Fibroblast of villous mesenchyme (primary cell): ENCODE measurements at regions not wholly inside any gene's neighbourhood (a gene's known extent, or its start where the extent isn't known, plus 50 kb on each side); places are given as distances from the start of the nearest gene placed in this dataset.

Source experiments
- DNase-seq: peaks from one replicate; pipeline ENCODE4 v3.0.0-alpha.2; 2010; ENCODE audit warnings: low read depth
- H3K4me3 ChIP-seq: 2 replicates; pipeline ENCODE4 v1.5.1; 2011; ENCODE audit warnings: low read depth, mild to moderate bottlenecking, low read length
- TF ChIP-seq, protein P1 (sequence below): IDR thresholded peaks from 2 replicates; pipeline ENCODE4 v1.5.1; 2012; ENCODE audit warnings: low read depth, mild to moderate bottlenecking, low read length; ENCODE audit not compliant: insufficient read depth

DNA sequence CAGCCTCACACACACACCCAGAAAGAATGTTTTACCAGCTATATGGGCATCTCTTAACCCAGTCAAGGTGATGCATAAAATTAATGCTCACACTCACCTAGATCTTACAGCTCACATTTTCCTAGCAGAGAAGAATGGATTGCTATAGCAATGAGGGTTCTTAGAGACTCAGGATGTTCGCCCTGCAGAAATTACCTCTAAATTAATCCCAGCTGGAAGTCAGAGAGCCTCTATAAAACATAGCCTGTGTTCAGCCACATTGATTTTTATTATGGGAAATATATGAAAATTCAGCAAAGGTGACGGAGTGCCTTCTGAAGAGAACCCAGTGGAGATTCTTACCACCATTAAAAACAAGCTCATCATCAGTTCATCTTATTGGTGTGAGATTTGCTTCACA lies 528.3 kb upstream of the ZFP42 start:
- TF ChIP-seq, protein P1, sequence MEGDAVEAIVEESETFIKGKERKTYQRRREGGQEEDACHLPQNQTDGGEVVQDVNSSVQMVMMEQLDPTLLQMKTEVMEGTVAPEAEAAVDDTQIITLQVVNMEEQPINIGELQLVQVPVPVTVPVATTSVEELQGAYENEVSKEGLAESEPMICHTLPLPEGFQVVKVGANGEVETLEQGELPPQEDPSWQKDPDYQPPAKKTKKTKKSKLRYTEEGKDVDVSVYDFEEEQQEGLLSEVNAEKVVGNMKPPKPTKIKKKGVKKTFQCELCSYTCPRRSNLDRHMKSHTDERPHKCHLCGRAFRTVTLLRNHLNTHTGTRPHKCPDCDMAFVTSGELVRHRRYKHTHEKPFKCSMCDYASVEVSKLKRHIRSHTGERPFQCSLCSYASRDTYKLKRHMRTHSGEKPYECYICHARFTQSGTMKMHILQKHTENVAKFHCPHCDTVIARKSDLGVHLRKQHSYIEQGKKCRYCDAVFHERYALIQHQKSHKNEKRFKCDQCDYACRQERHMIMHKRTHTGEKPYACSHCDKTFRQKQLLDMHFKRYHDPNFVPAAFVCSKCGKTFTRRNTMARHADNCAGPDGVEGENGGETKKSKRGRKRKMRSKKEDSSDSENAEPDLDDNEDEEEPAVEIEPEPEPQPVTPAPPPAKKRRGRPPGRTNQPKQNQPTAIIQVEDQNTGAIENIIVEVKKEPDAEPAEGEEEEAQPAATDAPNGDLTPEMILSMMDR, result no peak
- H3K4me3 ChIP-seq, result no peak overlapping the region
- DNase-seq, result no peak

GRCh38 chr4:187469627-187470026 lies 525.9 kb upstream of the ZFP42 start:
- TF ChIP-seq, protein P1, result no peak
- no peak overlapping the region for H3K4me3 ChIP-seq
- DNase-seq, result no peak

DNA sequence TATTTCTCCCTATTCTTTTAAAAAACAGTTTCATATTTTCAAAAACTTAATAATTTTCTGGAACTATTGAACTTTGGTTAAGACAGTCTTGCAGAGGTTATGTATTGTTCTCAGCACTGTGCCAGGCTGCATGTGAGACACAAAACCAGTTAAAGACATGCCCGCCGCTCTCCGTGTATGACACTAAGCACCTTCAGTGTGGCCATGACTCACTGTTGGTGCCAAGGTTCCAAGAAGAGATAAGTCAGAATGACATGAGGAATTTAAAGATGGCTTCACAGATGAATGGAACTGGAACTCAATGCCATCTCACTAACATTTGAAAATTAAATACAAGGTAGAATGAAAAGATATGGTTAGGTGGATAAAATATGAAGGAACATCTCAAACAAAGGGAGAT lies 525.5 kb upstream of the ZFP42 start:
- DNase-seq, result no peak
- TF ChIP-seq, protein P1, result no peak
- no peak overlapping the region for H3K4me3 ChIP-seq

GRCh38 chr4:187474238-187474637 lies 521.3 kb upstream of the ZFP42 start:
- TF ChIP-seq, protein P1, result no peak
- DNase-seq, result no peak

DNA sequence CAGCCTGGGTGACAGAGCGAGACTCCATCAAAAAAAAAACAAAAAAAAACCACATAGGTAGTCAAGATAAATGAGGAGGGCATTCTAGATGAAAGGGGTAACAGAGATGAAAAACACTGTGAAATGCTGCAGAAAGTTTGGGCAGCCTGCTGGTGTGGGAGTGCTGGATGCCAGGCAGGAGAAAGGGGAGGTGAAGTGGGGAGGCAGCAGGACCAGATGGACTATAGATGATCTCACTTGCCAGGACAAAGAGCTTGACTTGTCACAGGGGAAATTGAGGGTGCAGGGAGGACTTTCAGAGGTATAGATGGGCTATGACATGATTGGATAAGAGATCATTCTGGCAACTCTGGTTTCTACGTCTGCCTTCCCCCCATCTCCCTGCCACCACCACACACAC lies 519.7 kb upstream of the ZFP42 start:
- TF ChIP-seq, protein P1, result no peak
- H3K4me3 ChIP-seq, result no peak overlapping the region

More at GRCh38 chr4:187474238-187474637, 521.3 kb upstream of the ZFP42 start:
- no peak overlapping the region for H3K4me3 ChIP-seq

DNA sequence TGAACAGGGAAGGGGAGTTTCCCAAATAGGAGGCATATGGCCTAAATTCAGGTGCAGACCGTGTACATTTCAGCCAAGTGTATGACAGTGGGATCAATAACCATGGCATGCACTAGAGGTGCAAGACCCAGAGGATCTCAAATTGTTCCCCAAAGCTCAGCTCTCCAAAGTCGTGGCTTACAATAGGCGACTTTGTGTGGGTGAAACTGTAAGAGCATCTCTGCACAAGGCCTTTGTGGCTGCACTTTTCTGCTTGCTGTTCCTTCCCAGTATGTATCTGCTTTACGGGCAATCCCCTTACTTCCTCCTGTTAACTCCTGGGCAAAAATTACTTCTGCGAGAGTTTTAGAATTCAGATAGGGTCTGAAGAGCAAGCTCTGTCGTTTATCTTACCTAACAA lies 518.3 kb upstream of the ZFP42 start:
- no peak overlapping the region for H3K4me3 ChIP-seq
- TF ChIP-seq, protein P1, result no peak
- no peak for DNase-seq

More for the DNA sequence above, 519.7 kb upstream of the ZFP42 start:
- no peak for DNase-seq
